HL-60 (cell line): ENCODE measurements at regions not wholly inside any gene's neighbourhood (a gene's known extent, or its start where the extent isn't known, plus 50 kb on each side); places are given as distances from the start of the nearest gene placed in this dataset.
A peak's percentile ranks its signal among the peaks of the same experiment; 100 is the strongest.

Source experiments
- DNase-seq, 2 experiments: peaks; one replicate each; pipeline ENCODE4 v3.0.0-alpha.2; 2010 to 2020; ENCODE audit warnings: low read depth in 1 of 2, low spot score in 1 of 2
- H3K27ac ChIP-seq: fragments of 250-450 bp; sonication (Bioruptor Pico); replicated peaks from 2 replicates; pipeline ENCODE4 v1.5.1; 2020; ENCODE audit warnings: mild to moderate bottlenecking, moderate library complexity
- H3K27me3 ChIP-seq: fragments of 250-450 bp; sonication (Bioruptor Pico); 2 replicates; pipeline ENCODE4 v1.5.1; 2021; ENCODE audit warnings: mild to moderate bottlenecking, moderate library complexity; ENCODE audit not compliant: insufficient read depth, poor library complexity, severe bottlenecking
- H3K4me3 ChIP-seq: replicated peaks from 2 replicates; pipeline ENCODE4 v1.5.1; 2011; ENCODE audit warnings: mild to moderate bottlenecking, control low read depth, low read length; ENCODE audit not compliant: insufficient read depth
- CTCF ChIP-seq: IDR thresholded peaks from one replicate; pipeline ENCODE4 v1.5.1; 2011; ENCODE audit warnings: low read length, control low read depth, inconsistent platforms; ENCODE audit not compliant: insufficient read depth
- GABPA ChIP-seq: IDR thresholded peaks from 2 replicates; pipeline ENCODE4 v1.6.1; 2012; ENCODE audit warnings: low read depth
- POLR2AphosphoS5 ChIP-seq: IDR thresholded peaks from 2 replicates; pipeline ENCODE4 v1.6.1; 2012; ENCODE audit warnings: low read depth
- REST ChIP-seq: IDR thresholded peaks from 2 replicates; pipeline ENCODE4 v1.6.1; 2012; ENCODE audit warnings: low read depth; ENCODE audit not compliant: insufficient replicate concordance
- SPI1 ChIP-seq: IDR thresholded peaks from 2 replicates; pipeline ENCODE4 v1.6.1; 2012; ENCODE audit warnings: low read depth, mild to moderate bottlenecking, borderline replicate concordance

GRCh38 chr2:176514805-176515500 lies 245.7 kb downstream of the MTX2 start:
- no peak for DNase-seq
- no peak for TF ChIP-seq CTCF
- no peak for TF ChIP-seq SPI1
- no peak for TF ChIP-seq POLR2AphosphoS5
- TF ChIP-seq REST, result no peak
- no peak for TF ChIP-seq GABPA
- Histone ChIP-seq H3K27ac (no peak overlapping the region), H3K27me3 (peaks cover 6% of the 10 kb centered on the region), H3K4me3 (no peak overlapping the region)

GRCh38 chr2:176516051-176516602 lies 246.9 kb downstream of the MTX2 start:
- no peak overlapping the region for H3K4me3 ChIP-seq
- TF ChIP-seq POLR2AphosphoS5 (no peak), SPI1 (0 out of 2 replicates have a peak, but pooled peaks have one; percentile 18)
- H3K27me3 ChIP-seq, result peaks cover 2% of the 10 kb centered on the region
- no peak for DNase-seq
- no peak overlapping the region for H3K27ac ChIP-seq

- Histone ChIP-seq H3K27ac (no peak overlapping the region), H3K27me3 (peaks cover 8% of the 10 kb centered on the region), H3K4me3 (no peak overlapping the region)
- DNase-seq, result no peak
- TF ChIP-seq SPI1, result no peak
- TF ChIP-seq POLR2AphosphoS5, result no peak
- no peak for TF ChIP-seq GABPA
- TF ChIP-seq REST, result no peak
- no peak for TF ChIP-seq CTCF
These were observed 249.6 kb downstream of the MTX2 start for GRCh38 chr2:176518823-176519222.

GRCh38 chr2:176521878-176522670 lies 252.8 kb downstream of the MTX2 start:
- Histone ChIP-seq H3K27me3 (peaks cover 8% of the 10 kb centered on the region), H3K4me3 (no peak overlapping the region), H3K27ac (no peak overlapping the region)
- no peak for TF ChIP-seq GABPA
- no peak for TF ChIP-seq REST
- no peak for TF ChIP-seq POLR2AphosphoS5
- TF ChIP-seq SPI1, result no peak
- TF ChIP-seq CTCF, result no peak
- DNase-seq, result no peak
